ENCODE measurements at regions not wholly inside any gene's neighbourhood (a gene's known extent, or its start where the extent isn't known, plus 50 kb on each side); places are given as distances from the start of the nearest gene placed in this dataset.

GRCh38 chr2:136195226-136195625 lies 77.3 kb upstream of the CXCR4 start:
- Histone ChIP-seq H3K27ac (ENCODE audit: low read depth, low read length, poor library complexity, severe bottlenecking) (no peak overlapping the region), H3K4me1 (ENCODE audit: insufficient read depth, low read length, poor library complexity, severe bottlenecking) (no peaks in the 10 kb centered on the region), H3K4me3 (ENCODE audit: low read depth, low read length, poor library complexity, severe bottlenecking) (no peak overlapping the region), H3K9me3 (ENCODE audit: low read depth, low read length, poor library complexity, severe bottlenecking) (peaks cover 3% of the 10 kb centered on the region), H3K27me3 (replicated peaks; ENCODE audit: insufficient read depth, low read depth, low read length, poor library complexity) (no peaks in the 10 kb centered on the region), H3K36me3 (ENCODE audit: insufficient read depth, low read length, poor library complexity, severe bottlenecking) (no peaks in the 10 kb centered on the region)
- ChIA-PET CTCF (no interaction called here), POLR2A (ENCODE audit: low non-redundant PET) (no interaction called here)
- TF ChIP-seq EZH2 (IDR thresholded peaks at IDR 0.05; ENCODE audit: borderline replicate concordance, low read depth, low read length, poor library complexity, severe bottlenecking), result no peak
- TF ChIP-seq, protein P1, sequence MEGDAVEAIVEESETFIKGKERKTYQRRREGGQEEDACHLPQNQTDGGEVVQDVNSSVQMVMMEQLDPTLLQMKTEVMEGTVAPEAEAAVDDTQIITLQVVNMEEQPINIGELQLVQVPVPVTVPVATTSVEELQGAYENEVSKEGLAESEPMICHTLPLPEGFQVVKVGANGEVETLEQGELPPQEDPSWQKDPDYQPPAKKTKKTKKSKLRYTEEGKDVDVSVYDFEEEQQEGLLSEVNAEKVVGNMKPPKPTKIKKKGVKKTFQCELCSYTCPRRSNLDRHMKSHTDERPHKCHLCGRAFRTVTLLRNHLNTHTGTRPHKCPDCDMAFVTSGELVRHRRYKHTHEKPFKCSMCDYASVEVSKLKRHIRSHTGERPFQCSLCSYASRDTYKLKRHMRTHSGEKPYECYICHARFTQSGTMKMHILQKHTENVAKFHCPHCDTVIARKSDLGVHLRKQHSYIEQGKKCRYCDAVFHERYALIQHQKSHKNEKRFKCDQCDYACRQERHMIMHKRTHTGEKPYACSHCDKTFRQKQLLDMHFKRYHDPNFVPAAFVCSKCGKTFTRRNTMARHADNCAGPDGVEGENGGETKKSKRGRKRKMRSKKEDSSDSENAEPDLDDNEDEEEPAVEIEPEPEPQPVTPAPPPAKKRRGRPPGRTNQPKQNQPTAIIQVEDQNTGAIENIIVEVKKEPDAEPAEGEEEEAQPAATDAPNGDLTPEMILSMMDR (conservative IDR thresholded peaks at IDR 0.05; ENCODE audit: low read depth, low read length), result no peak
- DNase-seq (ENCODE audit: low spot score), result no peak
- intact Hi-C loops (cut with micrococcal nuclease; ENCODE audit: unreplicated experiment), result no loop called here
- no TSS peak for BruUV-seq (replicated peaks)

- H3K9me3 ChIP-seq (ENCODE audit: low read depth, low read length, poor library complexity, severe bottlenecking), result no peaks in the 10 kb centered on the region
- ChIA-PET CTCF (no interaction called here), POLR2A (ENCODE audit: low non-redundant PET) (no interaction called here)
- no peaks in the 10 kb centered on the region for H3K4me1 ChIP-seq (ENCODE audit: insufficient read depth, low read length, poor library complexity, severe bottlenecking)
- TF ChIP-seq, protein P1 (conservative IDR thresholded peaks at IDR 0.05; ENCODE audit: low read depth, low read length), result no peak
- BruUV-seq (replicated peaks), result no TSS peak
- no peak overlapping the region for H3K27ac ChIP-seq (ENCODE audit: low read depth, low read length, poor library complexity, severe bottlenecking)
- H3K4me3 ChIP-seq (ENCODE audit: low read depth, low read length, poor library complexity, severe bottlenecking), result no peak overlapping the region
- no peak for DNase-seq (ENCODE audit: low spot score)
- no peaks in the 10 kb centered on the region for H3K36me3 ChIP-seq (ENCODE audit: insufficient read depth, low read length, poor library complexity, severe bottlenecking)
- no peaks in the 10 kb centered on the region for H3K27me3 ChIP-seq (replicated peaks; ENCODE audit: insufficient read depth, low read depth, low read length, poor library complexity)
- intact Hi-C loops (cut with micrococcal nuclease; ENCODE audit: unreplicated experiment), result no loop called here
Observed at GRCh38 chr2:136191041-136191440, 73.1 kb upstream of the CXCR4 start.

DNA sequence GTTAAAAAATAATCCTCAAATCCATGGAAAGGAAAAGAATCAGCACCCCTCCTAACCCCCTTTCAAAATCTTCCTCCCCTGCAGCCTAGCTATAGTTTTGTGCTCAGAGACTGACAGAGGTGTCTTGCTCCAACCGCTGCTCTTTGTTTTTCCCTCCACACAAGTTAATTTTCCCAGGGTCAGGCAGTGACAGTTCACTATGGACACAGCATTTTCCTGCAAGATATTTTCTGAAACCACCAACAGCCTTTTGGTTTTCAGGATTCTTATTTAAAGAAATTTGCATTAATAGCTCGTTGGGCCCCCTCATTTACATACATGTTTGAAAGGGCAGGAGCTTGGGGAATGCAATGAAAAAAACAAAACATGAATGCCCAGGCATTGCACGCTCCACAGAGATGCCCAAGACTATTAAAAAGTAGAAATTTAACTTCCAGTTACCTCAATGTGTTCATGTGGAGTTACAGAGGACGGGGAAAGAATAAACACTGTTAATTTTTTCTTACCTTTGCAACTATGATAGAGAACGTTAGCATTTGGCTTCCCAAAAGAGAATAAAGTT lies 71.4 kb upstream of the CXCR4 start:
- no peak overlapping the region for H3K27ac ChIP-seq (ENCODE audit: low read depth, low read length, poor library complexity, severe bottlenecking)
- ChIA-PET CTCF (no interaction called here), POLR2A (ENCODE audit: low non-redundant PET) (no interaction called here)
- DNase-seq (ENCODE audit: low spot score), result no peak
- no peaks in the 10 kb centered on the region for H3K27me3 ChIP-seq (replicated peaks; ENCODE audit: insufficient read depth, low read depth, low read length, poor library complexity)
- intact Hi-C loops (cut with micrococcal nuclease; ENCODE audit: unreplicated experiment), result no loop called here
- H3K4me1 ChIP-seq (ENCODE audit: insufficient read depth, low read length, poor library complexity, severe bottlenecking), result no peaks in the 10 kb centered on the region
- no peaks in the 10 kb centered on the region for H3K36me3 ChIP-seq (ENCODE audit: insufficient read depth, low read length, poor library complexity, severe bottlenecking)
- no peak overlapping the region for H3K4me3 ChIP-seq (ENCODE audit: low read depth, low read length, poor library complexity, severe bottlenecking)
- H3K9me3 ChIP-seq (ENCODE audit: low read depth, low read length, poor library complexity, severe bottlenecking), result no peaks in the 10 kb centered on the region
- TF ChIP-seq, protein P1 (conservative IDR thresholded peaks at IDR 0.05; ENCODE audit: low read depth, low read length), result no peak
- no peak for TF ChIP-seq EZH2 (IDR thresholded peaks at IDR 0.05; ENCODE audit: borderline replicate concordance, low read depth, low read length, poor library complexity, severe bottlenecking)
- BruUV-seq (replicated peaks), result no TSS peak
